ENCODE measurements at regions not wholly inside any gene's neighbourhood (a gene's known extent, or its start where the extent isn't known, plus 50 kb on each side); places are given as distances from the start of the nearest gene placed in this dataset.

GRCh38 chr16:85269165-85269564 lies 156.9 kb upstream of the CIBAR2 start:
- H3K9me3 Mint-ChIP-seq, result no peaks in the 10 kb centered on the region
- TF ChIP-seq CTCF (IDR thresholded peaks at IDR 0.05), result no peak
- DNase-seq, result no peak
- 93% methylated on average over 3 of the region's 9 CpGs for WGBS (ENCODE audit: insufficient coverage)
- intact Hi-C loops (cut with micrococcal nuclease), result no loop called here
- H3K36me3 Mint-ChIP-seq, result no peaks in the 10 kb centered on the region
- H3K79me2 ChIP-seq (ENCODE audit: insufficient read depth, low read length), result no peaks in the 10 kb centered on the region
- H3K27me3 Mint-ChIP-seq (ENCODE audit: low read depth in 3 of 3), result peaks cover 2 to 11% (median 9%) of the 10 kb centered on the region in 3 donors
- H3K27ac ChIP-seq (ENCODE audit: low read depth in 1 of 2, low read length in 2 of 2), result no peak overlapping the region
- no peaks in the 10 kb centered on the region for H3K27me3 ChIP-seq (ENCODE audit: control insufficient read depth in 2 of 2, insufficient read depth in 2 of 2, low read length in 2 of 2)
- H3K4me3 ChIP-seq (replicated peaks in 1 of 3; ENCODE audit: low read depth in 2 of 3, low read length in 3 of 3), result no peak overlapping the region
- no peaks in the 10 kb centered on the region for H4K20me1 ChIP-seq (ENCODE audit: insufficient read depth, low read length)
- no peak overlapping the region for H3K4me3 Mint-ChIP-seq
- H3K9me3 ChIP-seq (replicated peaks in 1 of 2; ENCODE audit: control insufficient read depth in 1 of 2, insufficient read depth in 1 of 2, low read length in 2 of 2), result no peaks in the 10 kb centered on the region
- H2AFZ ChIP-seq (ENCODE audit: insufficient read depth, low read depth, low read length, poor library complexity, severe bottlenecking), result no peak overlapping the region
- no peak overlapping the region for H3K4me2 ChIP-seq (replicated peaks; ENCODE audit: extremely low read depth, low read length, poor library complexity, severe bottlenecking)
- no peaks in the 10 kb centered on the region for H3K4me1 Mint-ChIP-seq
- H3K36me3 ChIP-seq (replicated peaks in 1 of 2; ENCODE audit: control insufficient read depth in 1 of 2, insufficient read depth in 2 of 2, low read length in 2 of 2), result no peaks in the 10 kb centered on the region
- no peaks in the 10 kb centered on the region for H3K4me1 ChIP-seq (ENCODE audit: control insufficient read depth in 1 of 2, insufficient read depth in 2 of 2, low read length in 2 of 2)
- H3K27ac Mint-ChIP-seq, result no peak overlapping the region
- H3K9ac ChIP-seq (ENCODE audit: insufficient read depth, low read length, poor library complexity, severe bottlenecking), result no peak overlapping the region

GRCh38 chr16:85270374-85270773 lies 158.1 kb upstream of the CIBAR2 start:
- no peaks in the 10 kb centered on the region for H3K9me3 ChIP-seq (replicated peaks in 1 of 2; ENCODE audit: control insufficient read depth in 1 of 2, insufficient read depth in 1 of 2, low read length in 2 of 2)
- no peaks in the 10 kb centered on the region for H3K4me1 ChIP-seq (ENCODE audit: control insufficient read depth in 1 of 2, insufficient read depth in 2 of 2, low read length in 2 of 2)
- no peaks in the 10 kb centered on the region for H3K27me3 ChIP-seq (ENCODE audit: control insufficient read depth in 2 of 2, insufficient read depth in 2 of 2, low read length in 2 of 2)
- H4K20me1 ChIP-seq (ENCODE audit: insufficient read depth, low read length), result no peaks in the 10 kb centered on the region
- intact Hi-C loops (cut with micrococcal nuclease), result no loop called here
- H3K9ac ChIP-seq (ENCODE audit: insufficient read depth, low read length, poor library complexity, severe bottlenecking), result no peak overlapping the region
- no peak overlapping the region for H3K4me3 ChIP-seq (replicated peaks in 1 of 3; ENCODE audit: low read depth in 2 of 3, low read length in 3 of 3)
- no peaks in the 10 kb centered on the region for H3K36me3 ChIP-seq (replicated peaks in 1 of 2; ENCODE audit: control insufficient read depth in 1 of 2, insufficient read depth in 2 of 2, low read length in 2 of 2)
- no peak overlapping the region for H2AFZ ChIP-seq (ENCODE audit: insufficient read depth, low read depth, low read length, poor library complexity, severe bottlenecking)
- TF ChIP-seq CTCF (IDR thresholded peaks at IDR 0.05), result no peak
- no peaks in the 10 kb centered on the region for H3K36me3 Mint-ChIP-seq
- H3K4me3 Mint-ChIP-seq, result no peak overlapping the region
- H3K4me1 Mint-ChIP-seq, result no peaks in the 10 kb centered on the region
- H3K4me2 ChIP-seq (replicated peaks; ENCODE audit: extremely low read depth, low read length, poor library complexity, severe bottlenecking), result no peak overlapping the region
- H3K27me3 Mint-ChIP-seq (ENCODE audit: low read depth in 3 of 3), result peaks cover 2 to 18% (median 15%) of the 10 kb centered on the region in 3 donors
- no peak overlapping the region for H3K27ac Mint-ChIP-seq
- H3K27ac ChIP-seq (ENCODE audit: low read depth in 1 of 2, low read length in 2 of 2), result no peak overlapping the region
- no peaks in the 10 kb centered on the region for H3K79me2 ChIP-seq (ENCODE audit: insufficient read depth, low read length)
- 97% methylated on average over 6 of the region's 13 CpGs for WGBS (ENCODE audit: insufficient coverage)
- H3K9me3 Mint-ChIP-seq, result no peaks in the 10 kb centered on the region
- DNase-seq, result no peak

Measured in CD14-positive monocyte (primary cell).